ENCODE measurements at regions not wholly inside any gene's neighbourhood (a gene's known extent, or its start where the extent isn't known, plus 50 kb on each side); places are given as distances from the start of the nearest gene placed in this dataset.

DNA sequence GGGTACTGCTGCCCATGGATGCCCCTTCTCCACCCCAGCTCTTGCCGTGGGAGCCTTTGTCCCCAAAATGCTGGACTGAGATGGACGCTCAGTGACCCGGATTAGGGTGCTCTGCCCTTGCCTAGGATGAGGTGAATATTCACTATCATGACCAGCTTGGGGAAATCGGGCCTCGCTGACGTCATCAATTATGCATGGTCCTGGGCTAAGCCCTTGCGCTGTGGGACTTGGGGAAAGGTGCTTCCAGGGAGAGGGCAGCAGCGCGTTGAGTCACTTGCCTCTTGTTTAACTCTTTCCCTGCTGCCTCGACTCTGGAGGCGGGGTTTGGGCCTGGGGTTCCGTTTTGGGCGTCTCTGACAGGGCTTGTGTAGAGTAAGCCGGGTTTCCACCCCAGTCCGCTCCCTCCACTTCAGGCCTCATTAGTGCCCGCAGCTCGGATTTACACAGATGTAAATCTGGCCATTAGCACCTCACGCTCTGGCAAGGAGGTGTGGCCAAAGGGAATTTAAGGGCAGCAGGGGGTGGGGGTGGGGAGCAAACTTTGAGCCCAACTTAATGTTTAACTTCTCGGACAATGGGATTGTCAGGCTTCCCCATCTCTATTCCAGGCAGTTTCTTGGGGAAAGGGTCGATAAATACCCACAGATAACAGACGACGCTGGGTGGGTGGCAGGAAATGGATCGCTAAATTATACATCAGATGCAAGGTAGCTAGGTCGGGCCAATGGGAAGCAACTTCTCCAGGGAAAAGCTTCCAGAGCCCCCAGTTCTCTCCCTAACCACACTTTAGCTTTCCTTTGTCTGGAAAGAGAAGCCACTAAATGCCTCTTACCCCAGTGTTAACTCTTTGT is 51.3 kb upstream of the TCF7L2 start (continued):
- TF ChIP-seq POLR2A (IDR thresholded peaks at IDR 0.05; ENCODE audit: control extremely low read depth in 1 of 2, low read depth in 2 of 2, low read length in 2 of 2): peak in 1 of 2 experiments; percentile 35; a peak in 2 of 3 replicates
- TF ChIP-seq TAF1 (IDR thresholded peaks at IDR 0.05; ENCODE audit: low read depth, low read length): peak; percentile 52
- TF ChIP-seq CBX5 (IDR thresholded peaks at IDR 0.05; ENCODE audit: low read depth, low read length): no peak
- TF ChIP-seq NANOG (IDR thresholded peaks at IDR 0.05; ENCODE audit: insufficient read depth, low read depth, low read length, poor library complexity, severe bottlenecking): peak; percentile 64
- TF ChIP-seq TAF7 (optimal IDR thresholded peaks at IDR 0.05; ENCODE audit: borderline replicate concordance, low read depth, low read length): no peak
- TF ChIP-seq RBBP5 (IDR thresholded peaks at IDR 0.05; ENCODE audit: borderline replicate concordance, low read depth, low read length): 0 out of 2 replicates have a peak, but pooled peaks have one; percentile 28
- TF ChIP-seq CREB1 (IDR thresholded peaks at IDR 0.05): peak; percentile 92
- no peak for TF ChIP-seq NRF1 (IDR thresholded peaks at IDR 0.05; ENCODE audit: low read depth, low read length)
- peak; percentile 74 for TF ChIP-seq ASH2L (IDR thresholded peaks at IDR 0.05; ENCODE audit: low read length)
- TF ChIP-seq, protein P1, sequence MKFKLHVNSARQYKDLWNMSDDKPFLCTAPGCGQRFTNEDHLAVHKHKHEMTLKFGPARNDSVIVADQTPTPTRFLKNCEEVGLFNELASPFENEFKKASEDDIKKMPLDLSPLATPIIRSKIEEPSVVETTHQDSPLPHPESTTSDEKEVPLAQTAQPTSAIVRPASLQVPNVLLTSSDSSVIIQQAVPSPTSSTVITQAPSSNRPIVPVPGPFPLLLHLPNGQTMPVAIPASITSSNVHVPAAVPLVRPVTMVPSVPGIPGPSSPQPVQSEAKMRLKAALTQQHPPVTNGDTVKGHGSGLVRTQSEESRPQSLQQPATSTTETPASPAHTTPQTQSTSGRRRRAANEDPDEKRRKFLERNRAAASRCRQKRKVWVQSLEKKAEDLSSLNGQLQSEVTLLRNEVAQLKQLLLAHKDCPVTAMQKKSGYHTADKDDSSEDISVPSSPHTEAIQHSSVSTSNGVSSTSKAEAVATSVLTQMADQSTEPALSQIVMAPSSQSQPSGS (IDR thresholded peaks at IDR 0.05; ENCODE audit: low read length): peak; percentile 99
- peak; percentile 96 for TF ChIP-seq JUND (IDR thresholded peaks at IDR 0.05; ENCODE audit: low read length)
- TF ChIP-seq CTBP2 (IDR thresholded peaks at IDR 0.05; ENCODE audit: borderline replicate concordance, insufficient read depth, insufficient read length, low read length): peak; percentile 76
- TF ChIP-seq PHF8 (conservative IDR thresholded peaks at IDR 0.05; ENCODE audit: low read depth, low read length): peak; percentile 47; the same call in 1 of the 2 replicates
- peak; percentile 23 to 80; a peak in 2 of 4 replicates for TF ChIP-seq SIN3A (conservative IDR thresholded peaks at IDR 0.05 in 1 of 2, IDR thresholded peaks at IDR 0.05 in 1 of 2; ENCODE audit: low read depth in 1 of 2, low read length in 2 of 2)
- TF ChIP-seq JUN (IDR thresholded peaks at IDR 0.05; ENCODE audit: low read depth, low read length): peak; percentile 55
- peak; percentile 73; the same call in 1 of the 2 replicates for TF ChIP-seq SP1 (IDR thresholded peaks at IDR 0.05; ENCODE audit: low read depth, low read length)
